IMR-90 (cell line): ENCODE measurements at regions not wholly inside any gene's neighbourhood (a gene's known extent, or its start where the extent isn't known, plus 50 kb on each side); places are given as distances from the start of the nearest gene placed in this dataset.
A peak's percentile ranks its signal among the peaks of the same experiment; 100 is the strongest.

Experiments
- ATAC-seq: fragments of 200-7000 bp; cut with Tn5 transposase; 2 replicates; pipeline ENCODE4 v1.9.1; 2020; ENCODE audit warnings: low read depth, mild to moderate bottlenecking, moderate library complexity
- BruUV-seq: library from RNA; stranded (reverse); fragments of 400-500 nt; replicated peaks from 2 replicates; lab custom pipeline; 2021; lab: Mats Ljungman, UMichigan
- CTCF ChIA-PET: fragments of 300-600 bp; formaldehyde crosslinking; extraction: SDS; loops from one replicate; lab custom pipeline; 2021; ENCODE audit warnings: antibody characterized with exemption; lab: Yijun Ruan, JAX
- POLR2A ChIA-PET: fragments of 300-600 bp; sonication (Branson Sonifier 250); formaldehyde crosslinking; loops from one replicate; lab custom pipeline; 2022; ENCODE audit warnings: antibody characterized with exemption; ENCODE audit not compliant: unreplicated experiment; lab: Charles Lee
- DNase-seq: peaks from one replicate; pipeline ENCODE4 v3.0.0; 2013
- H2AFZ ChIP-seq: replicated peaks from 2 replicates; pipeline ENCODE3; 2013; ENCODE audit warnings: low read length, mild to moderate bottlenecking; ENCODE audit not compliant: poor library complexity
- H2AK5ac ChIP-seq: 2 replicates; pipeline ENCODE4 v1.6.1; 2013; ENCODE audit warnings: low read depth, low read length, inconsistent platforms
- H2AK9ac ChIP-seq: replicated peaks from 2 replicates; pipeline ENCODE3; 2013; ENCODE audit warnings: mild to moderate bottlenecking, low read depth, low read length, moderate library complexity; ENCODE audit not compliant: poor library complexity
- H2BK120ac ChIP-seq: 2 replicates; pipeline ENCODE4 v1.6.1; 2013; ENCODE audit warnings: low read depth, low read length, inconsistent platforms
- H2BK15ac ChIP-seq: 3 replicates; pipeline ENCODE4 v1.6.1; 2013; ENCODE audit warnings: low read depth, low read length, inconsistent platforms
- H2BK20ac ChIP-seq: 2 replicates; pipeline ENCODE4 v1.6.1; 2013; ENCODE audit warnings: low read depth, mild to moderate bottlenecking, inconsistent platforms, low read length, moderate library complexity
- H2BK5ac ChIP-seq: 2 replicates; pipeline ENCODE4 v1.6.1; 2013; ENCODE audit warnings: mild to moderate bottlenecking, low read depth, low read length, inconsistent platforms; ENCODE audit not compliant: poor library complexity, severe bottlenecking
- H3K14ac ChIP-seq: replicated peaks from 2 replicates; pipeline ENCODE4 v1.6.1; 2013; ENCODE audit warnings: low read depth, low read length, inconsistent platforms
- H3K18ac ChIP-seq: 2 replicates; pipeline ENCODE4 v1.6.1; 2013; ENCODE audit warnings: low read depth, low read length, control low read depth
- H3K23ac ChIP-seq: 2 replicates; pipeline ENCODE4 v1.6.1; 2013; ENCODE audit warnings: low read depth, low read length, inconsistent platforms
- H3K27ac ChIP-seq: 2 replicates; pipeline ENCODE4 v1.5.1; 2013; ENCODE audit warnings: mild to moderate bottlenecking, control low read depth, low read length; ENCODE audit not compliant: insufficient read depth
- H3K27me3 ChIP-seq: 2 replicates; pipeline ENCODE4 v1.6.1; 2013; ENCODE audit warnings: low read length; ENCODE audit not compliant: control insufficient read depth, insufficient read depth
- H3K36me3 ChIP-seq: 2 replicates; pipeline ENCODE4 v1.6.1; 2013; ENCODE audit warnings: low read length, mixed read lengths; ENCODE audit not compliant: control insufficient read depth, insufficient read depth
- H3K4ac ChIP-seq: 2 replicates; pipeline ENCODE4 v1.6.1; 2013; ENCODE audit warnings: low read depth, low read length, inconsistent platforms
- H3K4me1 ChIP-seq: 2 replicates; pipeline ENCODE4 v1.6.1; 2013; ENCODE audit warnings: low read length, mixed read lengths; ENCODE audit not compliant: control insufficient read depth, insufficient read depth
- H3K4me2 ChIP-seq: 2 replicates; pipeline ENCODE4 v1.6.1; 2013; ENCODE audit warnings: low read depth, mild to moderate bottlenecking, control low read depth, low read length, moderate library complexity
- H3K4me3 ChIP-seq: 2 replicates; pipeline ENCODE4 v1.5.1; 2013; ENCODE audit warnings: low read depth, mild to moderate bottlenecking, control low read depth, low read length, moderate library complexity; ENCODE audit not compliant: insufficient read depth
- H3K56ac ChIP-seq: 2 replicates; pipeline ENCODE4 v1.6.1; 2013; ENCODE audit warnings: low read length, inconsistent platforms; ENCODE audit not compliant: insufficient read depth; ENCODE audit errors: extremely low read depth
- H3K79me1 ChIP-seq, 2 experiments: 2 replicates each; pipeline ENCODE4 v1.6.1; 2013; ENCODE audit warnings: low read length in 2 of 2, inconsistent platforms in 1 of 2, low read depth in 1 of 2
- H3K9ac ChIP-seq: 2 replicates; pipeline ENCODE4 v1.6.1; 2013; ENCODE audit warnings: low read depth, low read length, control low read depth
- H3K9me1 ChIP-seq: 2 replicates; pipeline ENCODE4 v1.6.1; 2013; ENCODE audit warnings: low read length, inconsistent platforms; ENCODE audit not compliant: insufficient read depth
- H3K9me3 ChIP-seq: 2 replicates; pipeline ENCODE4 v1.6.1; 2013; ENCODE audit warnings: low read length; ENCODE audit not compliant: control insufficient read depth, insufficient read depth
- H4K20me1 ChIP-seq: 2 replicates; pipeline ENCODE4 v1.6.1; 2013; ENCODE audit warnings: low read length, inconsistent platforms; ENCODE audit not compliant: insufficient read depth
- H4K5ac ChIP-seq: 2 replicates; pipeline ENCODE4 v1.6.1; 2013; ENCODE audit warnings: mild to moderate bottlenecking, low read depth, low read length, control low read depth
- H4K8ac ChIP-seq, 2 experiments: 2 replicates each; pipeline ENCODE4 v1.6.1; 2013; ENCODE audit warnings: low read depth in 2 of 2, low read length in 2 of 2, control low read depth in 1 of 2, inconsistent platforms in 1 of 2
- H4K91ac ChIP-seq: 2 replicates; pipeline ENCODE4 v1.6.1; 2013; ENCODE audit warnings: low read depth, low read length, inconsistent platforms; ENCODE audit not compliant: insufficient read depth
- BHLHE40 ChIP-seq: fragments of 150-350 bp; IDR thresholded peaks from 2 replicates; pipeline ENCODE4 v1.6.1; 2016; ENCODE audit warnings: mild to moderate bottlenecking, low read depth, low read length
- CEBPB ChIP-seq: IDR thresholded peaks from 2 replicates; pipeline ENCODE4 v1.6.1; 2012; ENCODE audit warnings: low read depth, low read length, improper control_type of control experiment
- CHD1 ChIP-seq: IDR thresholded peaks from 2 replicates; pipeline ENCODE4 v1.6.1; 2012; ENCODE audit warnings: low read depth, low read length, improper control_type of control experiment
- FOS ChIP-seq: fragments of 150-350 bp; IDR thresholded peaks from 2 replicates; pipeline ENCODE4 v1.6.1; 2016; ENCODE audit warnings: low read depth, low read length
- MAFK ChIP-seq: IDR thresholded peaks from 2 replicates; pipeline ENCODE4 v1.6.1; 2012; ENCODE audit warnings: low read depth, low read length, improper control_type of control experiment
- MAZ ChIP-seq: IDR thresholded peaks from 2 replicates; pipeline ENCODE4 v1.6.1; 2012; ENCODE audit warnings: low read depth, mild to moderate bottlenecking, low read length, improper control_type of control experiment, moderate library complexity, borderline replicate concordance
- MXI1 ChIP-seq: IDR thresholded peaks from 2 replicates; pipeline ENCODE4 v1.6.1; 2012; ENCODE audit warnings: low read depth, mild to moderate bottlenecking, low read length, moderate library complexity, borderline replicate concordance
- NFE2L2 ChIP-seq: fragments of 150-350 bp; IDR thresholded peaks from 2 replicates; pipeline ENCODE4 v1.6.1; 2016; ENCODE audit warnings: low read depth, mild to moderate bottlenecking, low read length
- RAD21 ChIP-seq: IDR thresholded peaks from 2 replicates; pipeline ENCODE4 v1.6.1; 2012; ENCODE audit warnings: low read length, improper control_type of control experiment
- RCOR1 ChIP-seq: IDR thresholded peaks from 2 replicates; pipeline ENCODE4 v1.6.1; 2012; ENCODE audit warnings: mild to moderate bottlenecking, low read length, improper control_type of control experiment; ENCODE audit not compliant: insufficient replicate concordance
- RFX5 ChIP-seq: IDR thresholded peaks from 2 replicates; pipeline ENCODE4 v1.8.0; 2012; ENCODE audit warnings: low read depth, mild to moderate bottlenecking, low read length, moderate library complexity
- SMC3 ChIP-seq: fragments of 150-350 bp; IDR thresholded peaks from 2 replicates; pipeline ENCODE4 v1.6.1; 2016; ENCODE audit warnings: low read depth, mild to moderate bottlenecking, antibody characterized with exemption, low read length, moderate library complexity
- WGBS, 2 experiments: methylation state at CpG; one replicate each; pipeline versions ENCODE4 v1.1.5 to v1.1.7; 2013; ENCODE audit warnings: missing lambda C conversion rate in 2 of 2; ENCODE audit not compliant: insufficient read length in 1 of 2; ENCODE audit errors: extremely low coverage in 2 of 2; 5-methylcytosine and 5-hydroxymethylcytosine counted together
- dilution Hi-C: fragments of 300-500 bp; cut with HindIII; formaldehyde crosslinking; loops from one replicate; pipeline ENCODE4 v1.14.3; 2018; ENCODE audit warnings: low sequenced_read_pairs; ENCODE audit not compliant: unreplicated experiment
- in situ Hi-C: fragments of 300-500 bp; cut with MboI; formaldehyde crosslinking; loops from 3 replicates; pipeline ENCODE4 v1.14.3; 2019; ENCODE audit warnings: low sequenced_read_pairs, inconsistent platforms, mixed read lengths
- intact Hi-C: fragments of 100-400 bp; cut with micrococcal nuclease; formaldehyde crosslinking; loops from 2 replicates; pipeline ENCODE4 v1.10.0; 2022
- TF ChIP-seq, protein P1 (sequence below): fragments of 150-350 bp; IDR thresholded peaks from 2 replicates; pipeline ENCODE4 v1.6.1; 2017; ENCODE audit warnings: mild to moderate bottlenecking, antibody characterized with exemption, low read length, low read depth
- TF ChIP-seq, protein P2 (sequence below): fragments of 150-350 bp; IDR thresholded peaks from 2 replicates; pipeline ENCODE4 v1.6.1; 2016; ENCODE audit warnings: low read depth, mild to moderate bottlenecking, low read length, moderate library complexity, borderline replicate concordance
- TF ChIP-seq, protein P3 (sequence below): conservative IDR thresholded peaks from 2 replicates; pipeline ENCODE4 v1.5.1; 2012; ENCODE audit warnings: mild to moderate bottlenecking, low read depth, low read length, improper control_type of control experiment

DNA sequence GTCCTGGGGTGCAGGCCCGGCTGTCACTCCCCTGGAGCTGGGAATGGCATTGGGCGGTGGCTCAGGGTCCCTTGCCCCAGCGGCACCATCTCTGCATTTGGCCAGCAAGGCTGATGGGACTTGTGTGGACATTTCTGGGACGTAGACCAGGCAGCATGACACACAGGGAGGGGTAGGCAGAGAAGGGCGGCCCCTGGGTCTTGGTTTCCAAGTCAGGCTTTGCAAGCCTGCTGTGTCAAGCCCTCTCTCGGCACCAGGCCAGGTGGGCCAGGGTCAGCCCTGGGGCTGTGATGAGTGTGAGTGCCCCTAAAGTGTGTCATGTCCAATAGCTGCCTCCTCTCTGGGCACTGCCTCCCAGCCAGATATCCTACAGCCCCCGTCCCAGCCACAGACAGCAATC, 335.2 kb downstream of the SEC14L1 start:
- Histone ChIP-seq H3K4me2 (no peak overlapping the region; the same call in 1 of the 2 replicates), H4K8ac (0 out of 4 replicates have a peak overlapping the region, but pooled peaks of 1 of the 2 experiments have one; percentile 43), H4K20me1 (peaks cover 100% of the 10 kb centered on the region)

More for the DNA sequence above, 335.2 kb downstream of the SEC14L1 start:
- Histone ChIP-seq H3K4me3 (no peak overlapping the region), H3K56ac (no peak overlapping the region), H3K27me3 (no peaks in the 10 kb centered on the region), H3K14ac (peak overlapping the region; percentile 51), H4K5ac (no peak overlapping the region), H3K79me1 (peaks cover 50 to 97% of the 10 kb centered on the region in 2 experiments), H2AFZ (peak overlapping the region; percentile 28), H4K91ac (0 out of 2 replicates have a peak overlapping the region, but pooled peaks have one; percentile 55), H2AK9ac (peak overlapping the region; percentile 33), H3K18ac (no peak overlapping the region), H2BK20ac (no peak overlapping the region), H2BK15ac (peak overlapping the region; percentile 32; the same call in 1 of the 3 replicates), H2AK5ac (peak overlapping the region; percentile 96), H2BK120ac (peak overlapping the region; percentile 35; the same call in 1 of the 2 replicates), H3K23ac (peak overlapping the region; percentile 60), H2BK5ac (no peak overlapping the region), H3K4me1 (peaks cover 75% of the 10 kb centered on the region), H3K9ac (no peak overlapping the region), H3K27ac (no peak overlapping the region), H3K9me1 (peaks cover 43% of the 10 kb centered on the region), H3K36me3 (peaks cover 2% of the 10 kb centered on the region), H3K4ac (peak overlapping the region; percentile 78), H3K9me3 (no peaks in the 10 kb centered on the region)
- DNase-seq (no peak), ATAC-seq (no peak)
- ChIA-PET CTCF (no interaction called here), POLR2A (no interaction called here)
- in situ Hi-C loops (no loop called here), dilution Hi-C loops (no loop called here), intact Hi-C loops (loop anchor here (2.0 to 5.0 kb wide), 2 partner anchors 25 to 144 kb away; no protein-coding TSS in a partner anchor)
- WGBS, 2 experiments, result 80% methylated on average over 1 of the region's 7 CpGs; no CpG with 5 or more reads in 1 of the 2 experiments
- no TSS peak for BruUV-seq
- TF ChIP-seq, protein P1, sequence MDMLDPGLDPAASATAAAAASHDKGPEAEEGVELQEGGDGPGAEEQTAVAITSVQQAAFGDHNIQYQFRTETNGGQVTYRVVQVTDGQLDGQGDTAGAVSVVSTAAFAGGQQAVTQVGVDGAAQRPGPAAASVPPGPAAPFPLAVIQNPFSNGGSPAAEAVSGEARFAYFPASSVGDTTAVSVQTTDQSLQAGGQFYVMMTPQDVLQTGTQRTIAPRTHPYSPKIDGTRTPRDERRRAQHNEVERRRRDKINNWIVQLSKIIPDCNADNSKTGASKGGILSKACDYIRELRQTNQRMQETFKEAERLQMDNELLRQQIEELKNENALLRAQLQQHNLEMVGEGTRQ, result no peak
- TF ChIP-seq CEBPB (no peak), MAFK (no peak), MAZ (no peak), FOS (no peak), SMC3 (no peak), RCOR1 (no peak), RFX5 (no peak), MXI1 (no peak), BHLHE40 (no peak), NFE2L2 (no peak), RAD21 (no peak), CHD1 (no peak)
- TF ChIP-seq, protein P2, sequence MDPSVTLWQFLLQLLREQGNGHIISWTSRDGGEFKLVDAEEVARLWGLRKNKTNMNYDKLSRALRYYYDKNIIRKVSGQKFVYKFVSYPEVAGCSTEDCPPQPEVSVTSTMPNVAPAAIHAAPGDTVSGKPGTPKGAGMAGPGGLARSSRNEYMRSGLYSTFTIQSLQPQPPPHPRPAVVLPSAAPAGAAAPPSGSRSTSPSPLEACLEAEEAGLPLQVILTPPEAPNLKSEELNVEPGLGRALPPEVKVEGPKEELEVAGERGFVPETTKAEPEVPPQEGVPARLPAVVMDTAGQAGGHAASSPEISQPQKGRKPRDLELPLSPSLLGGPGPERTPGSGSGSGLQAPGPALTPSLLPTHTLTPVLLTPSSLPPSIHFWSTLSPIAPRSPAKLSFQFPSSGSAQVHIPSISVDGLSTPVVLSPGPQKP, result no peak
- TF ChIP-seq, protein P3, sequence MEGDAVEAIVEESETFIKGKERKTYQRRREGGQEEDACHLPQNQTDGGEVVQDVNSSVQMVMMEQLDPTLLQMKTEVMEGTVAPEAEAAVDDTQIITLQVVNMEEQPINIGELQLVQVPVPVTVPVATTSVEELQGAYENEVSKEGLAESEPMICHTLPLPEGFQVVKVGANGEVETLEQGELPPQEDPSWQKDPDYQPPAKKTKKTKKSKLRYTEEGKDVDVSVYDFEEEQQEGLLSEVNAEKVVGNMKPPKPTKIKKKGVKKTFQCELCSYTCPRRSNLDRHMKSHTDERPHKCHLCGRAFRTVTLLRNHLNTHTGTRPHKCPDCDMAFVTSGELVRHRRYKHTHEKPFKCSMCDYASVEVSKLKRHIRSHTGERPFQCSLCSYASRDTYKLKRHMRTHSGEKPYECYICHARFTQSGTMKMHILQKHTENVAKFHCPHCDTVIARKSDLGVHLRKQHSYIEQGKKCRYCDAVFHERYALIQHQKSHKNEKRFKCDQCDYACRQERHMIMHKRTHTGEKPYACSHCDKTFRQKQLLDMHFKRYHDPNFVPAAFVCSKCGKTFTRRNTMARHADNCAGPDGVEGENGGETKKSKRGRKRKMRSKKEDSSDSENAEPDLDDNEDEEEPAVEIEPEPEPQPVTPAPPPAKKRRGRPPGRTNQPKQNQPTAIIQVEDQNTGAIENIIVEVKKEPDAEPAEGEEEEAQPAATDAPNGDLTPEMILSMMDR, result no peak
